Stomach (tissue), 4 donors: ENCODE measurements at regions not wholly inside any gene's neighbourhood (a gene's known extent, or its start where the extent isn't known, plus 50 kb on each side); places are given as distances from the start of the nearest gene placed in this dataset.
"Not testable (repeated sequence)": the region's sequence is repeated elsewhere in the genome, so short reads cannot be mapped to it uniquely, and the experiment has no call there.

ENCODE experiments used
- EP300 ChIP-seq: sonication (generic); formaldehyde crosslinking; IDR thresholded peaks from one replicate; pipeline ENCODE4 v1.6.1; 2017; ENCODE audit warnings: antibody characterized with exemption
- POLR2A ChIP-seq, 4 donors: fragments of 450-650 bp; IDR thresholded peaks; one replicate each; pipeline ENCODE4 v1.6.1; 2016; ENCODE audit warnings: antibody characterized with exemption in 4 of 4, control low read depth in 2 of 4, mild to moderate bottlenecking in 1 of 4, moderate library complexity in 1 of 4
- POLR2AphosphoS5 ChIP-seq, 3 donors: sonication (generic); formaldehyde crosslinking; IDR thresholded peaks; one replicate each; pipeline ENCODE4 v1.6.1; 2016; ENCODE audit warnings: antibody characterized with exemption in 3 of 3
- TF ChIP-seq, protein P1 (sequence below), 7 experiments: fragments of 450-650 bp in 4 of 7; fragments of 200-600 bp in 3 of 7; sonication (generic) in 3 of 7; IDR thresholded peaks; one replicate each; pipeline ENCODE4 v1.5.1; 2016 to 2019; ENCODE audit warnings: antibody characterized with exemption in 7 of 7, control low read depth in 2 of 7, mild to moderate bottlenecking in 1 of 7

DNA sequence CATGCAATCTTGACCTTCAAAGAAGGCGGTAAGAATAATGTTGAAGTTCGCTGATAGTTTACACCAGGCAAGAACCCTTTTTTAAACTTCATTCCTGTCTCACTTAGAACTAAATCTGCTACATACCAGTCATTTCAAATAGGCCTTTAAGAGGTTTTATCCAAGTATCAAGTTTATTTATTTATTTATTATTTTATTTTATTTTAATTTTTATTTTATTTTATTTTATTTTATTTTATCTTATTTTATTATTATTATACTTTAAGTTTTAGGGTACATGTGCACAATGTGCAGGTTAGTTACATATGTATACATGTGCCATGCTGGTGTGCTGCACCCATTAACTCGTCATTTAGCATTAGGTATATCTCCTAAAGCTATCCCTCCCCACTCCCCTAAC is 691.6 kb downstream of the ANKRD7 start:
- TF ChIP-seq, protein P1, sequence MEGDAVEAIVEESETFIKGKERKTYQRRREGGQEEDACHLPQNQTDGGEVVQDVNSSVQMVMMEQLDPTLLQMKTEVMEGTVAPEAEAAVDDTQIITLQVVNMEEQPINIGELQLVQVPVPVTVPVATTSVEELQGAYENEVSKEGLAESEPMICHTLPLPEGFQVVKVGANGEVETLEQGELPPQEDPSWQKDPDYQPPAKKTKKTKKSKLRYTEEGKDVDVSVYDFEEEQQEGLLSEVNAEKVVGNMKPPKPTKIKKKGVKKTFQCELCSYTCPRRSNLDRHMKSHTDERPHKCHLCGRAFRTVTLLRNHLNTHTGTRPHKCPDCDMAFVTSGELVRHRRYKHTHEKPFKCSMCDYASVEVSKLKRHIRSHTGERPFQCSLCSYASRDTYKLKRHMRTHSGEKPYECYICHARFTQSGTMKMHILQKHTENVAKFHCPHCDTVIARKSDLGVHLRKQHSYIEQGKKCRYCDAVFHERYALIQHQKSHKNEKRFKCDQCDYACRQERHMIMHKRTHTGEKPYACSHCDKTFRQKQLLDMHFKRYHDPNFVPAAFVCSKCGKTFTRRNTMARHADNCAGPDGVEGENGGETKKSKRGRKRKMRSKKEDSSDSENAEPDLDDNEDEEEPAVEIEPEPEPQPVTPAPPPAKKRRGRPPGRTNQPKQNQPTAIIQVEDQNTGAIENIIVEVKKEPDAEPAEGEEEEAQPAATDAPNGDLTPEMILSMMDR (IDR thresholded peaks at IDR 0.05) = not testable (repeated sequence)
- not testable (repeated sequence) for TF ChIP-seq POLR2AphosphoS5 (IDR thresholded peaks at IDR 0.05); EP300; POLR2A (IDR thresholded peaks at IDR 0.05)
